ENCODE measurements at regions not wholly inside any gene's neighbourhood (a gene's known extent, or its start where the extent isn't known, plus 50 kb on each side); places are given as distances from the start of the nearest gene placed in this dataset.

DNA sequence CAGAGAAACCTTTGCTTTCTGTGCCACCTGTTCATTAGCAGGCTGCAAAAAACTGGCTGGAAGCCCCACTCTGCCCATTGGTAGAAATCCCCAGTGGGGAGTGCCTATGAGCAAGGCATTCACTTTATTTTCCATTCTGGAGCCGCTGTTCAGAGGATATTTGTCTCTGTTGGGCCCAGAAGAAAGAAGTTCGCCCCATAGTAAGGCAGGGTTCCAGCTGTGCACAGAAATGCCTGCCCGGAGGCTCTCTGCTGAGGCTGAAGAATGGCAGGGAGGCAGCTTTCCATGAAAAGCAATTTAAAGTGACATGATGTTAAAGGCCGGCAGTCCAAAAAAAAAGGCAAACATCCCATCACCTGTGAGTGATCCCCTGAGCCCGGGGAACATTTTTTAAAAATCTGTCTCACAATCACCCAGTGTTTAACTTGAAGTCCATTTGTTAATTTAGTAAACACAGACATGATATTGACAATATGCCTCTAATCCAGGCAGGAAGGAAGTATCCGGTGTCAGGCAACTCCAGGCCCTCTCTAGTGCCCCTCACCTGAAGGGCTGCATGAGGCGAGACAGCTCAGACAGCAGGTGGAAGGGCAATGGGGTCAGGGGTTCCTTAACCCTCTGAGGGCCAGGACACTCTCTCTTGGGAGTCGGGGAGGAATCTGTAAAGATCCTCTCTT, 265.1 kb upstream of the SIX2 start:
- 69 to 82% (median 78%) methylated on average over 8 of the region's 8 CpGs for WGBS, 4 donors
- no peak for DNase-seq
- Histone ChIP-seq H3K4me3 (no peak overlapping the region), H3K4me1 (replicated peaks in 1 of 2) (no peaks in the 10 kb centered on the region), H3K36me3 (replicated peaks in 1 of 2) (no peaks in the 10 kb centered on the region), H3K27ac (no peak overlapping the region), H3K9me3 (replicated peaks in 1 of 3) (no peaks in the 10 kb centered on the region), H3K27me3 (no peaks in the 10 kb centered on the region)
- TF ChIP-seq, protein P1, sequence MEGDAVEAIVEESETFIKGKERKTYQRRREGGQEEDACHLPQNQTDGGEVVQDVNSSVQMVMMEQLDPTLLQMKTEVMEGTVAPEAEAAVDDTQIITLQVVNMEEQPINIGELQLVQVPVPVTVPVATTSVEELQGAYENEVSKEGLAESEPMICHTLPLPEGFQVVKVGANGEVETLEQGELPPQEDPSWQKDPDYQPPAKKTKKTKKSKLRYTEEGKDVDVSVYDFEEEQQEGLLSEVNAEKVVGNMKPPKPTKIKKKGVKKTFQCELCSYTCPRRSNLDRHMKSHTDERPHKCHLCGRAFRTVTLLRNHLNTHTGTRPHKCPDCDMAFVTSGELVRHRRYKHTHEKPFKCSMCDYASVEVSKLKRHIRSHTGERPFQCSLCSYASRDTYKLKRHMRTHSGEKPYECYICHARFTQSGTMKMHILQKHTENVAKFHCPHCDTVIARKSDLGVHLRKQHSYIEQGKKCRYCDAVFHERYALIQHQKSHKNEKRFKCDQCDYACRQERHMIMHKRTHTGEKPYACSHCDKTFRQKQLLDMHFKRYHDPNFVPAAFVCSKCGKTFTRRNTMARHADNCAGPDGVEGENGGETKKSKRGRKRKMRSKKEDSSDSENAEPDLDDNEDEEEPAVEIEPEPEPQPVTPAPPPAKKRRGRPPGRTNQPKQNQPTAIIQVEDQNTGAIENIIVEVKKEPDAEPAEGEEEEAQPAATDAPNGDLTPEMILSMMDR (IDR thresholded peaks at IDR 0.05), result no peak
- no peak for TF ChIP-seq POLR2A (IDR thresholded peaks at IDR 0.05)
- intact Hi-C loops (cut with DNase I), result no loop called here

DNA sequence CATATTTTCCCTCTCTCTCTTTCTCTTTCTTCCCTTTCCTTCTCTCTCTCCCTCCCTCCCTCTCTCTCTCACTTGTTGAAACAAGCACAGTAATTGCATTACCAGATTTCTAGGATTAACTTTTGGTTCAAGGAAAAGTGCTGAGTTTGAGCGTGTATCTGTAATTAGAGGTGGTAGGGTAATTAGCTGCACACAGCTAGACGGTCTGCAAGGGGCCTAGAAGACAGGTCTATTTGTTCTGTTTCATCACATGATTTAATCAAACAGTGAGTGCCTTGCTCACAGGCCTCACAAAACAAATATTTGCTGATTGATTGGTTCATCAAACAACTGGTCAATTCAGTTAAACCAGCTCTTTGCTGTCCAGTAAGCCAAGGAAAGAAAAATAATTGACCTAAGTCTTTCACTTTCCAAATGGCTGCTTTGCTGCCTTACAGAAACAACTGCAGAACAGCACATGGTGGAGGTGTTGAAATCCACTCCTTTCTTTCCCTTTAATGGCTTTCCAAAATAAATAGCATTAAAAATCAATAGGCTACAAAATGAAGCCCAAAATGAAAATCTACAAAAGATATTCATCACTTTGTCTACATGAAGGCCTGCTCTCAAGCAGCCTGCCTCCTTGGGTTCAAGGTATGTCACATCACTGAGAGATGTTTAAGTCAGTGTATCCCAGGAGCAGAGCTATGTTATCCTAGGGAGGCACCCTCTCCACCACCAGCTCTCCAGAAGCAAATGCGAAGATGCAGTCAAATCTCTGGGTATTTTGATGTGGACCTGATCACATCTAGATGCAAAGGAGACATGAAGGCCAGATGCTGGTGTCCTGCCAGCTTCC, 264.4 kb upstream of the SIX2 start:
- no peaks in the 10 kb centered on the region for H3K9me3 ChIP-seq (replicated peaks in 1 of 3)
- H3K4me3 ChIP-seq, result no peak overlapping the region
- no peak overlapping the region for H3K27ac ChIP-seq
- no peaks in the 10 kb centered on the region for H3K4me1 ChIP-seq (replicated peaks in 1 of 2)
- no peak for DNase-seq
- no peaks in the 10 kb centered on the region for H3K36me3 ChIP-seq (replicated peaks in 1 of 2)
- no peaks in the 10 kb centered on the region for H3K27me3 ChIP-seq
- TF ChIP-seq, protein P1 (IDR thresholded peaks at IDR 0.05), result no peak
- no peak for TF ChIP-seq POLR2A (IDR thresholded peaks at IDR 0.05)
- 79 to 94% (median 92%) methylated on average over 3 of the region's 3 CpGs for WGBS, 4 donors
- intact Hi-C loops (cut with DNase I), result no loop called here

DNA sequence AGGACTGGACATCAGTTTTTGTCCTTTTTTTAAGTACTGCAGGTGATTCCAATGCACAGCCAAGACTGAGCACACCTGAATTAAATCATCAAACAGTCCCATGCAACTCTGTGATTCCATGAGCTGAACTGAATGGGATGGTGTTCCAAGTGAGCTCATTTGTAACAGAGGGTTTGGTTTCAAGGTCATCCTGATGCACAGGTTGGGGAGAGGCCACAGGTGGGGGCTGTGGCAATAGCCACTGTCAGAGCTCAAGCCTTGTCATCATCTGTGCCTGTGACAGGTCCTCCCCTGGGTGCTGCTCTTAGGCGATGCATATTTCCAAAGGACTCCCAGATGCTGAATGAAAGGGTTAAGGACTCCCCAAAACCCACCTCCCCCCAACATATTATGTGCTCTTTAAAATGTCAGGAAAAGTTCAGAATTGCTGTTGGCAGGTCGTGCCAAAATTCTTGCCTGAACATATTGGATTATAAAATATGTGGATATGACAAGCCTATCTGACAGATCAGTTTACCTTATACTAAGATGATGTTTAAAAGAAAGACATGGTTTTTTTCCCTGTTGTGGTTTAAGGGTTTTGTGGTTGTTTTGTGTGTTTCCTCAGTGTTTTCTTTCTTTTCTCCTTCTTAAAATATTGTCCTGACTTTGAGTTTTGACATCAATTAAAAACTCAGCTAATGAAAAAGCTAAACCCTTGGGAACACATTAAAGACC, 263.5 kb upstream of the SIX2 start:
- Histone ChIP-seq H3K36me3 (replicated peaks in 1 of 2) (no peaks in the 10 kb centered on the region), H3K4me1 (replicated peaks in 1 of 2) (no peaks in the 10 kb centered on the region), H3K9me3 (replicated peaks in 1 of 3) (no peaks in the 10 kb centered on the region), H3K27ac (no peak overlapping the region), H3K4me3 (no peak overlapping the region), H3K27me3 (no peaks in the 10 kb centered on the region)
- no peak for TF ChIP-seq POLR2A (IDR thresholded peaks at IDR 0.05)
- TF ChIP-seq, protein P1 (IDR thresholded peaks at IDR 0.05), result no peak
- intact Hi-C loops (cut with DNase I), result no loop called here
- WGBS, 4 donors, result 71 to 85% (median 81%) methylated on average over 2 of the region's 2 CpGs
- no peak for DNase-seq

DNA sequence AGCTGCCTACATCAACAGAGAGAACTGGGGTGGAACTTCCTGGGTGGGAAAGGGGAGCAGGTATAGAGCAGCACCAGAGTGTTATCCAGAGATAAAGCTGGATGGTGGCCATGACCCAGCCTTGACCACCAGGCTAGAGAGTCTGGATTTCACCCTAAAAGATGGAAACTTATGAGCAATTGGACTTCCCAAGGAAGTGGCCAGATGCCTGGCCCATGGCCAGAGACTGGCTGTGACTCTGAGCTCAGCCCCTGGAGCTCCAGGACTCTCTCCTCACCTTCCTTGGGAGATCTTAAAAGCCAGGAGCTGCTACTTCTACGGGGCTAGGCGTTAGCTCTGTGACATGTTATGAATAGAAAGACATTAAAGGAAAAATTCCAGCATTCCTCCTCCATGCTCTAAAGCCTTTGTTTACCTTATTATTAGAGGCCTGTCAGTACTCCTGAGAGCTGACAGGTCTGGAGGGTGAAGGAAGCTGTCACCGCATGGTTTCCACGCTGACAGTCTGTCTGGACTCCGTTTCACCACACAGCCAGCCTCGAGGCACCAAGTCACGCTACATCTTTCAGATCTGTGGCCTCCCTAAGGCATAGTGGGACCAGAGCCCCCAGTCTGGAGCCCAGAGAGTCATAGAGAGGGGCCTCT, 260.0 kb upstream of the SIX2 start:
- no peak overlapping the region for H3K27ac ChIP-seq
- DNase-seq, result peak in 1 of 7 donors; percentile 35
- intact Hi-C loops (cut with DNase I), result no loop called here
- no peak overlapping the region for H3K4me3 ChIP-seq
- H3K27me3 ChIP-seq, result no peaks in the 10 kb centered on the region
- WGBS, 4 donors, result 82 to 89% (median 87%) methylated on average over 7 of the region's 7 CpGs
- H3K9me3 ChIP-seq (replicated peaks in 1 of 3), result no peaks in the 10 kb centered on the region
- TF ChIP-seq POLR2A (IDR thresholded peaks at IDR 0.05), result no peak
- TF ChIP-seq, protein P1 (IDR thresholded peaks at IDR 0.05), result no peak
- H3K36me3 ChIP-seq (replicated peaks in 1 of 2), result no peaks in the 10 kb centered on the region
- H3K4me1 ChIP-seq (replicated peaks in 1 of 2), result no peaks in the 10 kb centered on the region
